NCI-H510A (cell line): ENCODE measurements at regions not wholly inside any gene's neighbourhood (a gene's known extent, or its start where the extent isn't known, plus 50 kb on each side); places are given as distances from the start of the nearest gene placed in this dataset.

Experiments used
- DNase-seq: peaks from one replicate; lab custom pipeline; 2025; lab: John Stamatoyannopoulos, UW

DNA sequence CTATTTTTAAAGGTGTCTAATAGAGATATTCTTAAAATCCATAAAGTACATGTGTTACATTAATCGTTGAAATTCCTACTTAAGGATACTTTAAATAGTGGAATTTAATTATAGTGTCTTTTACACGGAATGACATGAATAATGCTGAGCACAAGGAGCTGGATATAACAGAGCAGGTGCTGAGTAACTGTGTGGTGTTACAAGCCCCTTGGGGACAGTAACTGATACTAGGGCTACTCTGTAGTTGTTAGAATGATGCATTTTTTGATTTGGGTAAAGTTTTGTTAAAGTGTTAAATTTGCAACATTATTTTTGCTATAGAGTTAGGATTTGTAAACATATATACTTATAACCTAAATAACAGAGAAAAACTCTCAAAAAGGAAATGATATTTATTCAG is 1496.1 kb downstream of the OTOL1 start:
- DNase-seq, result no peak

GRCh38 chr3:162994165-162994564 is 1497.6 kb downstream of the OTOL1 start:
- DNase-seq, result no peak

DNA sequence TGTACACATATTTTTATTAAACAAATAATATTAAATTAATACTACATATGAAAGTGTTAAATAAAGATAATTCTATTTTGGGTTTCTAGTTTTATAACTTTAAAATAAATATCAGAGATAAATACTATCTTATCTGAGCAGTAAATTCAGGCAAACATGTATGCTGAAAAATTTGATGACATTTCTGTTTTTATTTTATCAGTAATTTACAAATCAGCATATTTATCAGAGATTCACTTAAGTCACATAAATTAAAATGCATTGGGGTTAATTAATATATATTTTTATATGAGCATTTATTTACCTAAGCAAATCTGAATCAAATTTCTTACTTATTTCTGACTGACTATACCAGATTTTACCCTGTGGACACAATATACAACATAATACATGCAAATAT is 1499.8 kb downstream of the OTOL1 start:
- DNase-seq, result no peak

DNA sequence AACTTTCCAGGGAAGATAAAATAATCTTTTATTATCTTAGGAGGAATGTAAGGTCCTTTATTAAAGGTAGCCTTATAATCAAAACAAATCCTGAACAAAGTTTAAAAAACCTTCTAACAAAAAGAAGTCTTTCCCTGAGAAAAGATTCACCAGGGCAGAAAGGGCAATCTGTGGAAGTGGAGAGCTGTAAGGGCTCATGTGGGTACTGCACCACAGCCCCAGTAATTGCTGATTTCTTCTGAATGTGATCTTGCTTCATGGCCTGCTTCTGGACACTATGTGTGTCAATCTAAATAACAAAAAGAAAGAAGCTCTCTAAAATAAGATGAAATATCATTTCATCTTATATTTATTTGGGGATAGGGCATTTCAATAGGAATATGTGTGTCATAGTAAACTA is 1501.6 kb downstream of the OTOL1 start:
- DNase-seq, result no peak

DNA sequence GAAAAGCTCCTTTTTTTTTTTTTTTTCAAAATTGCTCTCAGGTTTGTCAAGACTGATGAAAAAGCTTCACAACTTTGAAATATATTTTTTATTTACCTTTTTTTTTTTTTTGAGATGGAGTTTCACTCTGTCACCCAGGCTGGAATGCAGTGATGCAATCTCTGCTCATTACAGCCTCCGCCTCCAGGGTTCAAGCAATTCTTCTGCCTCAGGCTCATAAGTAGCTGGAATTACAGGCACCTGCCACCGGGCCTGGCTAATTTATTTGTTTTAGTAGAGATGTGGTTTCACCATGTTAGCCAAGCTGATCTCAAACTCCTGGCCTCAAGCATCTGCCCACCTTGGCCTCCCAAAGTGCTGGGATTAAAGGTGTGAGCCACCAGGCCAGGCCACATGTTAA is 1515.0 kb downstream of the OTOL1 start:
- no peak for DNase-seq

DNA sequence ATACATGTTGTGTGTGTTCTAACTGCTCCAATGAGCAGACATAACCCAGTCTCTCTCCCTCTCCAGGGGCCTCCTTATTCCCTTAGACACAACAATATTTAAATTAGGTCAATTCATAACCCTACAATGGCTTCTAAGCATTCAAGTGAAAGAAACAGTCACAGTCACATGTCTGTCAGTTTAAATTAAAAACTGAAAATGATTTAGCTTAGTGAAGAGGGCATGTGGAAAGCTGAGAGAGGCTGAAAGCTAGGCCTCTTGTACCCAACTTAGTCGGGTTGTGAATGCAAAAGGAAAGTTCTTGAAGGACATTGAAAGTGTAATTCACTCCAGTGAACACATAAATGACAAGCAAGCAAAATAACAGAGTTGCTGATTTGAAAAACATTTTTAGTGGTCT is 1519.6 kb downstream of the OTOL1 start:
- DNase-seq, result no peak

DNA sequence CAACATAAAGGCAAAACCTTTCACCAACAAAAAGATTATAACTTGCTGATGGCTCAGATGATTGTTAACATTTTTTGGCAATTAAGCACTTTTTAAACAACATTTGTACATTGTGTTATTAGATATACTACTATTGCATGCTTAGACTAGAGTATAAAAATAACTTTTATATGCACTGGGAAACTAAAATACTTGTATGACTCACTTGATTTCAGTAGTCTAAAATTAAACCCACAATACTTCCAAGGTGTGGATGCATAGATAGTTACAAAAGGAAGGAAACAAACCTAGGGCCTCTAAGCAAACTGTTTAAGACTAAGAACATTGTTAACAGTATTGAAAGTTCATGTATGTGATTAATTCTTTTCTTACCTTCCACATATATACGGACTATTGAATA is 1521.5 kb downstream of the OTOL1 start:
- DNase-seq, result no peak

- DNase-seq, result no peak
These were observed 1522.1 kb downstream of the OTOL1 start for GRCh38 chr3:163018664-163019063.

GRCh38 chr3:163019260-163019659 is 1522.7 kb downstream of the OTOL1 start:
- no peak for DNase-seq

DNA sequence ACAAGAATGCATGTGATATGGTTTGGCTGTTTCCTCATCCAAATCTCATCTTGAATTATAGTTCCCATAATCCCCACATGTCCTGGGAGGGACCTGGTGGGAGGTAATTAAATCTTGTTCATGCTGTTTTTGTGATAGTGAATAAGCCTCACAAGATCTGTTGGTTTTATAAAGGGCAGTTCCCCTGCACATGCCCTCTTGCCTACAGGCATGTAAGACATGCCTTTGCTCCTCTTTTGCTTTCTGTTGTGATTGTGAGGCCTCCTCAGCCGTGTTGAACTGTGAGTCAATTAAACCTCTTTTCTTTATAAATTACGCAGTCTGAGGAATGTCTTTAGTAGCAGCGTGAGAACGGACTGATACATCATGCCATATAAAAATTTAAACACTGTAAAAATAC is 1537.0 kb downstream of the OTOL1 start:
- DNase-seq, result no peak

GRCh38 chr3:163039636-163040035 is 1543.0 kb downstream of the OTOL1 start:
- DNase-seq, result no peak

- DNase-seq, result no peak
These were observed 1546.5 kb downstream of the OTOL1 start for GRCh38 chr3:163043074-163043473.

GRCh38 chr3:163045945-163046344 is 1549.3 kb downstream of the OTOL1 start:
- DNase-seq, result no peak

DNA sequence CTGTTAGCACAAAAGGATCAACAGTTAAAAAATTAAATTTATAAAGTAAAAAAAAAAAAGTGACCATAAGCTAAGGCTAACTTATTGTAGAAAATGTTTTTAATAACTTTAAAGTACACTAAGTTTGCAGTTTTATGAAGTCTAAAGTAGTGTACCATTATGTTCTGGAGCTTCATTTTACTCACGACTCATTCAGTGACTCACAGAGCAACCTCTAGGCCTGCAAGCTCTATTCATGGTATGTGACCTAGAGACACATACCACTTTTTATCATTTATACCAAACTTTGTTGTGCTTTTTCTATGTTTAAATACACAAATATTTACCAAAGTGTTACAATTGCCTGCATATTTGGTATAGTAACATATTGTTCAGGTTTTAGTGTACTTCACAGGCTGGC is 1552.3 kb downstream of the OTOL1 start:
- DNase-seq, result no peak

DNA sequence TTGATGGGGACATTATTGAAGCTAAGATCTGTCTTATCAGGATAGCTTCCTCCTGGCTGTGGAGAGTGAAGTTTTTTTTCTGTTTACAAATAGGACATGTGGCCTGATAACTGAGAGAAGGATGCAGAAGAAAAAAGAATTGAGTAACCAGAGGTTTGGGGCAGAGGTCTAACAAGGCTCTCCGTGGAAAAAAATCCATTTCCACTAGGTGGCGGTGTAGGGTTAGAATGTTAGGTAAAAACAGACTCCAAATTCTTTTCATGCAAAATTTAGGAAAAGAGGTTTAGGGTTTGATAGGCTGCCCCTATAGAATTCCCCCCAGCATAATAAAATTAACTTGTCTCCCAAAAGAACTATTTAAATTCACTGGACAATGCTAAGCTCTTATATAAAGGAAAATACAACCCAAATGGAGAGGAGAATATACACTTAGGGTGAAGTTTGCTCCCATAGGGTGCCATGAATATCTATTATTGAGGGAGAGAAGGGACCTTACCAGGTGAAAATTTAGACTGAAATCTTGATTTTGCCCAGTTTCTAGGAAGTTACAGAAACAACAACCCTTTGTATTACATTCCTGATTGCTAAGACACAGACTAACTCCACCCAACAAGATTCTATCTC is 1560.4 kb downstream of the OTOL1 start:
- no peak for DNase-seq

DNA sequence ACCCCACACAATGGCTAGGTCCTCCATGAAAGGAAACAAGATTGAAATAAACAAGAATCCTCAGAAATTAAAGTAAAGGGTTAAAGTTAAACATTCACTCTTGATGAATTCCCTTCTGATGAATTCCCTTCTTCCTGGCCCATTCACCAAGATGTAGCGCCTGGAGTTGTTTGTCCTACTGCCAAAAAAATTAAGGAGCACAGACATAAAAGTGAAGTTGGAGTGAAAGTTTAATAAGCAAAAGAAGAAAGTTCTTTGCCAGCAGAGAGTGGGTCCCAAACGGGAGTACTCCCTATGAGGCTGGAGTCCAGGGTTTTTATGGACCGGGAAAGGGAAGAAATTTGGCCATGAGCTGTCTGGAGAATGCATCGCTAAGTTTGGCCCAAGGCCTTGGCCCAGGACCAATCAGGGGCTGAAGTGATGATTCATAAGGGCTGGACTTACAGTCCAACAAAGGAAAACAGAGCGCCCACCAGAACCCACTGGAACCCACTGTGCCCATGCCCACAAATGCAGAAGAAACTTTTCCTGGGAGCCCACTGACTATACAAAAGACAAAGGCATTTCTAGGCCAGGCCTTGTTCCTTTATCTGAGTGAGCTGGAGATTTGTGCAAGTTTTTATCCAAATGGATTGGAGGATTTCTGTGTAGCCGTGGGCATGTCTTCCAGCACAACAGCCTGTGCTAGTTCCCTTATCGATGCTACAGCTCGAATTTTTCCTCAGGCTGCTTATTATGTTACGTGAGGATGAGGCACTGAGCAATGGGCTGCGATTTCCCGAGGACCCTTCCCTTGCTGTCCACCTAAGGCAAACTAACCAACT is 1561.6 kb downstream of the OTOL1 start:
- no peak for DNase-seq

DNA sequence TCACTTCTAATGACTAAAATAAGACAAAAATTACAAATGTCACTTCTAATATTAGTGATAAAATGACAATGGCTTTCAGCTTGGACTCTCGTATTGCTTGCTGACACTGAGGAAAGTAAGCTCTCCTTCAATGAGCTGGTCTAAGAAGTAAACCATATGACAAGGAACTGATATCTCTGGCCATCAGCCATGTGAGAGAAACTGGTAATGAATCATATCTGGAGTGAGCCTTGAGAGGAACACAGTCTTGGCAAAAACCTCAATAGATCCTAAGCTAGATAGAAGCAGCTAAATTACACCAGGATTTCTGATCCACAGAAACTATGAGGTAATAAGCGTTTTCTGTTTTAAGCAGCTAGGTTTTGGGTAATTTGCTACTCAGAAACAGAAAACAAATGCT is 1575.1 kb downstream of the OTOL1 start:
- no peak for DNase-seq
